Ovary (tissue), 3 donors: ENCODE measurements at regions not wholly inside any gene's neighbourhood (a gene's known extent, or its start where the extent isn't known, plus 50 kb on each side); places are given as distances from the start of the nearest gene placed in this dataset.

Experiments used
- POLR2A ChIP-seq: fragments of 450-650 bp; IDR thresholded peaks from one replicate; pipeline ENCODE4 v1.6.1; 2017; ENCODE audit warnings: antibody characterized with exemption, mild to moderate bottlenecking, moderate library complexity
- TF ChIP-seq, protein P1 (sequence below), 3 donors: fragments of 450-650 bp in 2 of 3; fragments of 200-600 bp in 1 of 3; IDR thresholded peaks; one replicate each; pipeline versions ENCODE4 v1.5.1 to v1.8.0; 2016 to 2022; ENCODE audit warnings: antibody characterized with exemption in 3 of 3, mild to moderate bottlenecking in 1 of 3
- donor health status: DM: no; HTN: no; CAD: no.

DNA sequence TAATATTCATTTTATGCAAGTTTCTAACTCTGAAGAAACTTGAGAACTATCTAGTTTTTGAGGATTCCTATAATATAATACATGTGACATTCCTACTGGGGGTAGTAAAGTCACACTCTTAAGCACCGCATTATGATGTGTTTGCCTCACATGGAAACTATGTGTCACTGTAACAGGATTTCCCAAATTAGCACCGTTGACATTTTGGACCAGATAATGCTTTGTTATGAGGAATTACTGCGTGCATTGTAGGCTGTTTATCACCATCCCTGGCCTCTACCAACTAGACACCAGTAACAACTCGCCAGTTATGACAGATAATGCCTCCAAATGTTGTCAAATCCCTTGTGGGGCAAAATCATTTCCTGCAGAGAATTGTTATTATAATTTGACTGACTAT, 267.8 kb downstream of the RAP2B start:
- TF ChIP-seq POLR2A = no peak
- TF ChIP-seq, protein P1, sequence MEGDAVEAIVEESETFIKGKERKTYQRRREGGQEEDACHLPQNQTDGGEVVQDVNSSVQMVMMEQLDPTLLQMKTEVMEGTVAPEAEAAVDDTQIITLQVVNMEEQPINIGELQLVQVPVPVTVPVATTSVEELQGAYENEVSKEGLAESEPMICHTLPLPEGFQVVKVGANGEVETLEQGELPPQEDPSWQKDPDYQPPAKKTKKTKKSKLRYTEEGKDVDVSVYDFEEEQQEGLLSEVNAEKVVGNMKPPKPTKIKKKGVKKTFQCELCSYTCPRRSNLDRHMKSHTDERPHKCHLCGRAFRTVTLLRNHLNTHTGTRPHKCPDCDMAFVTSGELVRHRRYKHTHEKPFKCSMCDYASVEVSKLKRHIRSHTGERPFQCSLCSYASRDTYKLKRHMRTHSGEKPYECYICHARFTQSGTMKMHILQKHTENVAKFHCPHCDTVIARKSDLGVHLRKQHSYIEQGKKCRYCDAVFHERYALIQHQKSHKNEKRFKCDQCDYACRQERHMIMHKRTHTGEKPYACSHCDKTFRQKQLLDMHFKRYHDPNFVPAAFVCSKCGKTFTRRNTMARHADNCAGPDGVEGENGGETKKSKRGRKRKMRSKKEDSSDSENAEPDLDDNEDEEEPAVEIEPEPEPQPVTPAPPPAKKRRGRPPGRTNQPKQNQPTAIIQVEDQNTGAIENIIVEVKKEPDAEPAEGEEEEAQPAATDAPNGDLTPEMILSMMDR (IDR thresholded peaks at IDR 0.05) = no peak
